Loucy (cell line): ENCODE measurements at regions not wholly inside any gene's neighbourhood (a gene's known extent, or its start where the extent isn't known, plus 50 kb on each side); places are given as distances from the start of the nearest gene placed in this dataset.

ENCODE experiments used
- H2AFZ ChIP-seq: fragments of 200-600 bp; sonication (generic); 2 replicates; pipeline ENCODE4 v1.6.0; 2016; ENCODE audit warnings: antibody characterized with exemption, mild to moderate bottlenecking, low read length, moderate library complexity
- H3F3A ChIP-seq: fragments of 200-600 bp; 2 replicates; pipeline ENCODE4 v1.6.0; 2016; ENCODE audit warnings: antibody characterized with exemption, low read depth, mild to moderate bottlenecking
- H3K27me3 ChIP-seq: fragments of 200-600 bp; sonication (generic); 2 replicates; pipeline ENCODE4 v1.6.1; 2014; ENCODE audit warnings: low read length, mild to moderate bottlenecking; ENCODE audit not compliant: insufficient read depth, poor library complexity, severe bottlenecking
- H3K36me3 ChIP-seq: fragments of 200-600 bp; sonication (generic); 2 replicates; pipeline ENCODE4 v1.6.1; 2016; ENCODE audit warnings: low read length; ENCODE audit not compliant: insufficient read depth
- H3K4me1 ChIP-seq: fragments of 200-600 bp; sonication (generic); 2 replicates; pipeline ENCODE4 v1.5.1; 2014; ENCODE audit warnings: low read length, mild to moderate bottlenecking; ENCODE audit not compliant: insufficient read depth, poor library complexity, severe bottlenecking
- H3K4me2 ChIP-seq: fragments of 200-600 bp; sonication (generic); 2 replicates; pipeline ENCODE4 v1.6.0; 2014; ENCODE audit warnings: antibody characterized with exemption, low read length, low read depth, mild to moderate bottlenecking; ENCODE audit not compliant: poor library complexity, severe bottlenecking
- H3K4me3 ChIP-seq: fragments of 200-600 bp; sonication (generic); 2 replicates; pipeline ENCODE4 v1.5.1; 2014; ENCODE audit warnings: low read length, mild to moderate bottlenecking, mixed read lengths; ENCODE audit not compliant: poor library complexity, severe bottlenecking
- H3K79me2 ChIP-seq: fragments of 200-600 bp; sonication (generic); 2 replicates; pipeline ENCODE4 v1.6.1; 2014; ENCODE audit warnings: low read length; ENCODE audit not compliant: insufficient read depth
- H3K9ac ChIP-seq: fragments of 200-600 bp; sonication (generic); 2 replicates; pipeline ENCODE4 v1.6.0; 2014; ENCODE audit warnings: mild to moderate bottlenecking, low read depth, low read length, moderate library complexity; ENCODE audit not compliant: poor library complexity, severe bottlenecking
- H3K9me2 ChIP-seq: fragments of 200-600 bp; sonication (generic); replicated peaks from 2 replicates; pipeline ENCODE4 v1.6.1; 2016; ENCODE audit warnings: low read depth, low read length, mixed read lengths
- H3K9me3 ChIP-seq: fragments of 200-600 bp; sonication (generic); 2 replicates; pipeline ENCODE4 v1.6.1; 2014; ENCODE audit warnings: mild to moderate bottlenecking, antibody characterized with exemption, low read length, low read depth; ENCODE audit not compliant: insufficient read depth
- H4K20me1 ChIP-seq: fragments of 200-600 bp; sonication (generic); 2 replicates; pipeline ENCODE4 v1.6.0; 2014; ENCODE audit warnings: antibody characterized with exemption, low read length, mild to moderate bottlenecking; ENCODE audit not compliant: insufficient read depth, poor library complexity, severe bottlenecking
- EZH2phosphoT487 ChIP-seq: fragments of 200-600 bp; IDR thresholded peaks from 2 replicates; pipeline ENCODE4 v1.6.1; 2018; ENCODE audit warnings: antibody characterized with exemption, mild to moderate bottlenecking, moderate library complexity, borderline replicate concordance
- TF ChIP-seq, protein P1 (sequence below): fragments of 200-600 bp; sonication (generic); conservative IDR thresholded peaks from 2 replicates; pipeline ENCODE4 v1.5.1; 2014; ENCODE audit warnings: mild to moderate bottlenecking, antibody characterized with exemption, low read length

- Histone ChIP-seq H3K4me3 (no peak overlapping the region), H3K4me1 (no peaks in the 10 kb centered on the region), H3K27me3 (no peaks in the 10 kb centered on the region), H3K4me2 (no peak overlapping the region), H3K9me2 (no peaks in the 10 kb centered on the region), H2AFZ (no peak overlapping the region), H3K79me2 (no peaks in the 10 kb centered on the region), H3F3A (no peaks in the 10 kb centered on the region), H3K9ac (no peak overlapping the region), H3K36me3 (no peaks in the 10 kb centered on the region), H3K9me3 (no peaks in the 10 kb centered on the region), H4K20me1 (no peaks in the 10 kb centered on the region)
- TF ChIP-seq, protein P1, sequence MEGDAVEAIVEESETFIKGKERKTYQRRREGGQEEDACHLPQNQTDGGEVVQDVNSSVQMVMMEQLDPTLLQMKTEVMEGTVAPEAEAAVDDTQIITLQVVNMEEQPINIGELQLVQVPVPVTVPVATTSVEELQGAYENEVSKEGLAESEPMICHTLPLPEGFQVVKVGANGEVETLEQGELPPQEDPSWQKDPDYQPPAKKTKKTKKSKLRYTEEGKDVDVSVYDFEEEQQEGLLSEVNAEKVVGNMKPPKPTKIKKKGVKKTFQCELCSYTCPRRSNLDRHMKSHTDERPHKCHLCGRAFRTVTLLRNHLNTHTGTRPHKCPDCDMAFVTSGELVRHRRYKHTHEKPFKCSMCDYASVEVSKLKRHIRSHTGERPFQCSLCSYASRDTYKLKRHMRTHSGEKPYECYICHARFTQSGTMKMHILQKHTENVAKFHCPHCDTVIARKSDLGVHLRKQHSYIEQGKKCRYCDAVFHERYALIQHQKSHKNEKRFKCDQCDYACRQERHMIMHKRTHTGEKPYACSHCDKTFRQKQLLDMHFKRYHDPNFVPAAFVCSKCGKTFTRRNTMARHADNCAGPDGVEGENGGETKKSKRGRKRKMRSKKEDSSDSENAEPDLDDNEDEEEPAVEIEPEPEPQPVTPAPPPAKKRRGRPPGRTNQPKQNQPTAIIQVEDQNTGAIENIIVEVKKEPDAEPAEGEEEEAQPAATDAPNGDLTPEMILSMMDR: no peak
- no peak for TF ChIP-seq EZH2phosphoT487
These were observed 306.8 kb downstream of the ETV1 start for GRCh38 chr7:13682626-13683025.

DNA sequence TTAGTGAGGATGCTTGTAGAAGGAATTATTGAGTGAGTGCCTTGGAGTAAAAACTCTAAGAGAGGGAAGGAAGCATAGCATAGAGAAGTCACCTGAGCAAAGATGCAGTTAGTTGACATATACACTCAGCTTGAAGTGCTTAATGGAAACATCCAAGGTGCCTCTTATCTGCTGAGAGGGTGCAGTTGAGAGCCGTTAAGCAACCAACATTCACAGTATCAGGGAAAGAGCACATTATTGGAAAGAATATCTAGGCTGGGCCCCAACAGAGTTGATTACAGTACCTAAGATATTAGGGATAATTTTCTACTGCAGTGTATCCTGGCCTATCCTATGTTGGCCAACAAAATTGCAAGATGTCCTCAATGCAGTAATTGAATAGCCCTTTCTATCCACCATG is 302.0 kb downstream of the ETV1 start:
- no peaks in the 10 kb centered on the region for H3K79me2 ChIP-seq
- no peaks in the 10 kb centered on the region for H3K36me3 ChIP-seq
- H3K4me3 ChIP-seq: no peak overlapping the region
- TF ChIP-seq, protein P1: no peak
- TF ChIP-seq EZH2phosphoT487: no peak
- H3K9me2 ChIP-seq: no peaks in the 10 kb centered on the region
- no peaks in the 10 kb centered on the region for H3K4me1 ChIP-seq
- H2AFZ ChIP-seq: no peak overlapping the region
- H3K27me3 ChIP-seq: no peaks in the 10 kb centered on the region
- no peak overlapping the region for H3K9ac ChIP-seq
- no peaks in the 10 kb centered on the region for H3F3A ChIP-seq
- no peak overlapping the region for H3K4me2 ChIP-seq
- no peaks in the 10 kb centered on the region for H3K9me3 ChIP-seq
- H4K20me1 ChIP-seq: no peaks in the 10 kb centered on the region

- Histone ChIP-seq H3F3A (no peaks in the 10 kb centered on the region), H3K4me2 (no peak overlapping the region), H4K20me1 (no peaks in the 10 kb centered on the region), H2AFZ (no peak overlapping the region), H3K36me3 (no peaks in the 10 kb centered on the region), H3K27me3 (no peaks in the 10 kb centered on the region), H3K4me3 (no peak overlapping the region), H3K79me2 (no peaks in the 10 kb centered on the region), H3K4me1 (no peaks in the 10 kb centered on the region), H3K9me2 (no peaks in the 10 kb centered on the region), H3K9ac (no peak overlapping the region), H3K9me3 (no peaks in the 10 kb centered on the region)
- TF ChIP-seq, protein P1: no peak
- no peak for TF ChIP-seq EZH2phosphoT487
These were observed 296.9 kb downstream of the ETV1 start for GRCh38 chr7:13692548-13692947.
